H1 (cell line): ENCODE measurements at regions not wholly inside any gene's neighbourhood (a gene's known extent, or its start where the extent isn't known, plus 50 kb on each side); places are given as distances from the start of the nearest gene placed in this dataset.

Experiments used
- TAF7 ChIP-seq: optimal IDR thresholded peaks from 2 replicates; pipeline ENCODE3; 2011; ENCODE audit warnings: low read depth, mild to moderate bottlenecking, inconsistent platforms, low read length, moderate library complexity, borderline replicate concordance

- TF ChIP-seq TAF7: no peak
Observed at GRCh38 chr6:1013656-1014430, 298.1 kb upstream of the FOXQ1 start (continued).
